Left ventricle myocardium inferior (tissue), 1 donor: ENCODE measurements at regions not wholly inside any gene's neighbourhood (a gene's known extent, or its start where the extent isn't known, plus 50 kb on each side); places are given as distances from the start of the nearest gene placed in this dataset.

ENCODE experiments used
- DNase-seq: peaks from one replicate; pipeline ENCODE4 v3.0.0-alpha.2; 2020
- H3K27ac ChIP-seq: fragments of 200-600 bp; replicated peaks from 2 replicates; pipeline ENCODE4 v1.8.0; 2021
- H3K27me3 ChIP-seq: fragments of 200-600 bp; 2 replicates; pipeline ENCODE4 v1.8.0; 2021; ENCODE audit warnings: low read depth
- H3K36me3 ChIP-seq: fragments of 200-600 bp; 2 replicates; pipeline ENCODE4 v1.8.0; 2021
- H3K4me1 ChIP-seq: fragments of 200-600 bp; 2 replicates; pipeline ENCODE4 v1.8.0; 2021
- H3K4me3 ChIP-seq: fragments of 200-600 bp; 2 replicates; pipeline ENCODE4 v1.8.0; 2021; ENCODE audit warnings: mild to moderate bottlenecking, moderate library complexity
- H3K9me3 ChIP-seq: fragments of 200-600 bp; replicated peaks from 2 replicates; pipeline ENCODE4 v1.8.0; 2021
- CTCF ChIP-seq: fragments of 200-600 bp; IDR thresholded peaks from 2 replicates; pipeline ENCODE4 v1.8.0; 2021; ENCODE audit warnings: antibody characterized with exemption, mild to moderate bottlenecking, borderline replicate concordance
- intact Hi-C: fragments of 100-400 bp; cut with micrococcal nuclease; formaldehyde crosslinking; loops from one replicate; pipeline ENCODE4 v1.11.0; 2022
- donor health status: DM: no; HTN: yes; CAD: no; lungs with severe emphysema.

- no peak for TF ChIP-seq CTCF
- Histone ChIP-seq H3K9me3 (peaks cover 18% of the 10 kb centered on the region), H3K4me3 (no peak overlapping the region), H3K36me3 (no peaks in the 10 kb centered on the region), H3K27ac (no peak overlapping the region), H3K27me3 (peaks cover 35% of the 10 kb centered on the region), H3K4me1 (no peaks in the 10 kb centered on the region)
- DNase-seq = no peak
- intact Hi-C loops = no loop called here
These were observed 248.0 kb downstream of the DRD1 start for GRCh38 chr5:175195698-175196656.

DNA sequence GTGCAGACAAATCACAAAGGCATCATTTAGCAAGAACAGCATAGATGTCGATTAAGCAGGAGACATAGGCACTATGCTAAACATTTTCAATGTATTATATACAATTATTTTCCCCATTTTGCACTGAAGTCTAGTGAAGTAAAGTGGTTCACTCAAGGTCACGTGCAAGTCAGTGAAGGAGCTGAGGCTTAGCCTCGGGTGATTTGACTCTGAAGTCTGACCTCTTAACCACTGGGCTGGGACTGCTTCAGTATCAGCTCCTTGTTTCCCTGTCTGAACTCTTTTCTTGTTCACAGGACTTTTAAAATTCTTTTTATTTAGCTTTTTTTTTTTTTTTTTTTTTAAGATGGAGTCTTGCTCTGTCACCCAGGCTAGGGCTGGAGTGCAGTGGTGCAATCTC, 262.7 kb downstream of the DRD1 start:
- H3K9me3 ChIP-seq = no peaks in the 10 kb centered on the region
- no peak overlapping the region for H3K4me3 ChIP-seq
- intact Hi-C loops = no loop called here
- no peaks in the 10 kb centered on the region for H3K36me3 ChIP-seq
- peaks cover 20% of the 10 kb centered on the region for H3K27me3 ChIP-seq
- H3K4me1 ChIP-seq = no peaks in the 10 kb centered on the region
- TF ChIP-seq CTCF = no peak
- DNase-seq = no peak
- no peak overlapping the region for H3K27ac ChIP-seq

DNA sequence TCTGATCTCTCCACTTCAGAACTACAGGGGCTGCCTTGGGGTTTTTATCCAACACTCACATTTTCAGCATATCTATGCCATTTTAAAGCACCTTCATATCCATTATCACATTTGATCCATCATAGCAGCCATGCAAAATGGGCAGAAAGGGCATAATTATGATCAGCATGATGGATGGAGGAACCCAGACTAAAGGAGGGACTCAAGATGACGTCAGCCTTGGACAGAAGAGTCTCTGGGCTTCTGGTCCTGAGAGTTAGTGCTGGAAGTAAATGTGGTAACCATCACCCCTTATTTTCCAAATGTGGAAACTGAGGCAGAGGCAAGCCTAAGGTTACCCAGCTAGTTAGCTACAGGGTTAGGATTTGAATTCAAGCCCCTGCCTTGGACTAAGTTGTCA, 273.1 kb downstream of the DRD1 start:
- DNase-seq = no peak
- no peak for TF ChIP-seq CTCF
- H3K4me3 ChIP-seq = no peak overlapping the region
- H3K9me3 ChIP-seq = no peaks in the 10 kb centered on the region
- intact Hi-C loops = no loop called here
- H3K4me1 ChIP-seq = no peaks in the 10 kb centered on the region
- no peak overlapping the region for H3K27ac ChIP-seq
- H3K27me3 ChIP-seq = peaks cover 16% of the 10 kb centered on the region
- no peaks in the 10 kb centered on the region for H3K36me3 ChIP-seq

- Histone ChIP-seq H3K4me1 (no peaks in the 10 kb centered on the region), H3K27me3 (peaks cover 26% of the 10 kb centered on the region), H3K36me3 (no peaks in the 10 kb centered on the region), H3K9me3 (no peaks in the 10 kb centered on the region), H3K27ac (no peak overlapping the region), H3K4me3 (no peak overlapping the region)
- no peak for DNase-seq
- intact Hi-C loops = no loop called here
- TF ChIP-seq CTCF = no peak
These were observed 275.0 kb downstream of the DRD1 start for GRCh38 chr5:175168882-175169507.

DNA sequence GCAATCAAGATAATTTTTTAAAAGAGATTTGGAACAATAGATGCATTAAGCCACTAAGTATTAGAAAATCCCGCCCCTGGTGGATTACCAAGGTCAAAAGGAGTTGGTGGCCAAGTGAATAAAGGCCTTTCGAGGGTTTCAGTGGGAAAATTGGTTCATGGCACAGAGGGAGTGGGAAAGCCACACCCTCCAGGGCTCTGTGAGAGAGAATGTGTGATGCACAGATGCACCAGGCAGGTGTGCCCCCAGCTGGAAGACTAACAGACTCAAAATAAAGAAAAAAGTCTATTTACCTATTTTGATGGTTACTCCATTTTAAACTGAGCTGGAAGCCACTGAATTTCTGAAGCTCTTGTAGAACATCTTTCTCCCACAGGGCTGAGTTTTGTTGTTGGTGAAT, 278.0 kb downstream of the DRD1 start:
- Histone ChIP-seq H3K4me1 (no peaks in the 10 kb centered on the region), H3K36me3 (no peaks in the 10 kb centered on the region), H3K4me3 (no peak overlapping the region), H3K9me3 (no peaks in the 10 kb centered on the region), H3K27me3 (peaks cover 55% of the 10 kb centered on the region), H3K27ac (no peak overlapping the region)
- intact Hi-C loops = no loop called here
- no peak for TF ChIP-seq CTCF
- DNase-seq = no peak
